K562 (cell line): ENCODE measurements at regions not wholly inside any gene's neighbourhood (a gene's known extent, or its start where the extent isn't known, plus 50 kb on each side); places are given as distances from the start of the nearest gene placed in this dataset.

Experiments
- CTCF ChIP-seq, 3 experiments: IDR thresholded peaks in 2 of 3; conservative IDR thresholded peaks in 1 of 3; 2 replicates each; pipeline ENCODE4 v1.5.1; 2011 to 2012; ENCODE audit warnings: low read length in 3 of 3, mild to moderate bottlenecking in 3 of 3, control low read depth in 2 of 3, improper control_type of control experiment in 1 of 3, inconsistent platforms in 1 of 3, low read depth in 1 of 3, mixed read lengths in 1 of 3, moderate library complexity in 1 of 3; ENCODE audit not compliant: insufficient read depth in 2 of 3
- ETS1 ChIP-seq: conservative IDR thresholded peaks from 2 replicates; pipeline ENCODE4 v1.6.1; 2011; ENCODE audit warnings: low read depth, mild to moderate bottlenecking, low read length; ENCODE audit not compliant: control insufficient read depth
- FOXA3 ChIP-seq, 2 experiments: fragments of 450-650 bp in 1 of 2; sonication (generic) in 1 of 2; formaldehyde crosslinking; IDR thresholded peaks in 1 of 2; conservative IDR thresholded peaks in 1 of 2; 2 replicates each; pipeline versions ENCODE4 v1.4.0 to v1.8.0; 2020 to 2022; ENCODE audit warnings: mild to moderate bottlenecking in 2 of 2, missing genetic modification reagents in 1 of 2
- GABPA ChIP-seq: fragments of 200-800 bp; sonication (Bioruptor generic); conservative IDR thresholded peaks from 2 replicates; pipeline ENCODE4 v1.6.1; 2016; ENCODE audit warnings: low read depth, missing genetic modification characterization, missing compliant biosample characterization
- MEF2D ChIP-seq: conservative IDR thresholded peaks from 2 replicates; pipeline ENCODE4 v1.6.1; 2016; ENCODE audit warnings: low read depth, missing genetic modification characterization, missing compliant biosample characterization
- POLR2A ChIP-seq: fragments of 450-650 bp; conservative IDR thresholded peaks from 2 replicates; pipeline ENCODE4 v1.6.1; 2016
- REST ChIP-seq, 2 experiments: fragments of 450-650 bp; formaldehyde crosslinking in 1 of 2; IDR thresholded peaks; 2 replicates each; pipeline versions ENCODE4 v1.4.0 to v1.6.1; 2014 to 2020; ENCODE audit warnings: mild to moderate bottlenecking in 2 of 2, borderline replicate concordance in 1 of 2, low read depth in 1 of 2
- RNF219 ChIP-seq: fragments of 250-450 bp; sonication (Bioruptor Pico); IDR thresholded peaks from 2 replicates; pipeline ENCODE4 v1.5.0; 2022; ENCODE audit warnings: mild to moderate bottlenecking
- TCF7L2 ChIP-seq: fragments of 150-350 bp; IDR thresholded peaks from 2 replicates; pipeline ENCODE4 v1.6.1; 2016; ENCODE audit warnings: low read depth, mild to moderate bottlenecking, low read length, moderate library complexity
- ZNF121 ChIP-seq: sonication (generic); formaldehyde crosslinking; conservative IDR thresholded peaks from 2 replicates; pipeline ENCODE4 v1.8.0; 2022; ENCODE audit warnings: missing genetic modification reagents
- ZNF184 ChIP-seq: sonication (generic); formaldehyde crosslinking; IDR thresholded peaks from 2 replicates; pipeline ENCODE4 v1.5.0; 2020; ENCODE audit warnings: missing genetic modification reagents

GRCh38 chr11:87628957-87629356 lies 546.3 kb downstream of the RAB38 start:
- TF ChIP-seq POLR2A (no peak), ETS1 (no peak), FOXA3 (CRISPR knock-in tag; conservative IDR thresholded peaks at IDR 0.05 in 1 of 2, IDR thresholded peaks at IDR 0.05 in 1 of 2) (no peak), CTCF (IDR thresholded peaks at IDR 0.05 in 2 of 3, conservative IDR thresholded peaks at IDR 0.05 in 1 of 3; ENCODE audit: insufficient read depth in 2 of 3, low read depth in 1 of 3, low read length in 3 of 3) (no peak), RNF219 (CRISPR knock-in tag) (no peak), ZNF184 (no peak), ZNF121 (CRISPR knock-in tag) (no peak), MEF2D (tag) (no peak), REST (IDR thresholded peaks at IDR 0.05; ENCODE audit: borderline replicate concordance) (no peak), REST (CRISPR knock-in tag; IDR thresholded peaks at IDR 0.05; ENCODE audit: low read depth) (no peak), GABPA (no peak), TCF7L2 (no peak)
